GM13976 (cell line): ENCODE measurements at regions not wholly inside any gene's neighbourhood (a gene's known extent, or its start where the extent isn't known, plus 50 kb on each side); places are given as distances from the start of the nearest gene placed in this dataset.

Experiments
- DNase-seq: peaks from one replicate; pipeline ENCODE4 v3.0.0; 2012; ENCODE audit warnings: low spot score
- CTCF ChIP-seq: IDR thresholded peaks from 2 replicates; pipeline ENCODE4 v1.5.1; 2012; ENCODE audit warnings: borderline replicate concordance, mild to moderate bottlenecking; ENCODE audit not compliant: insufficient read depth; ENCODE audit errors: extremely low read depth, missing control alignments, control extremely low read depth
- in situ Hi-C: fragments of 300-500 bp; cut with MboI; formaldehyde crosslinking; loops from one replicate; pipeline ENCODE4 v1.12.0; 2022; ENCODE audit warnings: low sequenced_read_pairs, mixed read lengths, inconsistent platforms; ENCODE audit not compliant: unreplicated experiment

GRCh38 chr5:2012885-2013284 is 130.2 kb upstream of the IRX4 start:
- in situ Hi-C loops, result loop anchor here (25.0 kb wide), 1 partner anchor 276 kb away; no protein-coding TSS in a partner anchor
- DNase-seq, result no peak
- TF ChIP-seq CTCF, result no peak

GRCh38 chr5:2011481-2012411 is 129.0 kb upstream of the IRX4 start:
- DNase-seq, result no peak
- in situ Hi-C loops, result loop anchor here (25.0 kb wide), 1 partner anchor 274 kb away; no protein-coding TSS in a partner anchor
- TF ChIP-seq CTCF, result no peak

GRCh38 chr5:2010940-2011339 is 128.2 kb upstream of the IRX4 start:
- TF ChIP-seq CTCF, result no peak
- no peak for DNase-seq
- in situ Hi-C loops, result loop anchor here (25.0 kb wide), 1 partner anchor 274 kb away; no protein-coding TSS in a partner anchor

GRCh38 chr5:2009986-2010914 is 127.5 kb upstream of the IRX4 start:
- no peak for DNase-seq
- in situ Hi-C loops, result loop anchor here (25.0 kb wide), 1 partner anchor 273 kb away; no protein-coding TSS in a partner anchor
- TF ChIP-seq CTCF, result no peak

GRCh38 chr5:2008851-2009629 is 126.3 kb upstream of the IRX4 start:
- in situ Hi-C loops, result loop anchor here (25.0 kb wide), 1 partner anchor 272 kb away; no protein-coding TSS in a partner anchor
- no peak for TF ChIP-seq CTCF
- no peak for DNase-seq
